Glutamatergic neuron (in vitro differentiated cells): ENCODE measurements at regions not wholly inside any gene's neighbourhood (a gene's known extent, or its start where the extent isn't known, plus 50 kb on each side); places are given as distances from the start of the nearest gene placed in this dataset.

Source experiments
- DNase-seq: peaks from one replicate; pipeline ENCODE4 v3.0.0; 2022
- H3K27ac Mint-ChIP-seq: one replicate; pipeline ENCODE4 v1.8.0; 2020; ENCODE audit warnings: mild to moderate bottlenecking, mixed read lengths, inconsistent platforms; ENCODE audit not compliant: unreplicated experiment
- H3K27me3 Mint-ChIP-seq: one replicate; pipeline ENCODE4 v1.8.0; 2020; ENCODE audit warnings: mild to moderate bottlenecking, moderate library complexity, mixed read lengths, inconsistent platforms; ENCODE audit not compliant: unreplicated experiment
- H3K36me3 Mint-ChIP-seq: one replicate; pipeline ENCODE4 v1.8.0; 2020; ENCODE audit warnings: mild to moderate bottlenecking, mixed read lengths, inconsistent platforms; ENCODE audit not compliant: unreplicated experiment
- H3K4me1 Mint-ChIP-seq: one replicate; pipeline ENCODE4 v1.8.0; 2020; ENCODE audit warnings: mild to moderate bottlenecking, low read depth, mixed read lengths, inconsistent platforms; ENCODE audit not compliant: unreplicated experiment
- H3K4me3 Mint-ChIP-seq: one replicate; pipeline ENCODE4 v1.8.0; 2020; ENCODE audit warnings: mild to moderate bottlenecking, mixed read lengths, inconsistent platforms; ENCODE audit not compliant: unreplicated experiment
- H3K9me3 Mint-ChIP-seq: one replicate; pipeline ENCODE4 v1.8.0; 2020; ENCODE audit warnings: mild to moderate bottlenecking, moderate library complexity, mixed read lengths, inconsistent platforms; ENCODE audit not compliant: unreplicated experiment
- TF ChIP-seq, protein P1 (sequence below): fragments of 200-600 bp; sonication (generic); IDR thresholded peaks from one replicate; pipeline ENCODE4 v1.5.0; 2021; ENCODE audit not compliant: partially characterized antibody, unreplicated experiment

GRCh38 chr9:86548220-86548619 is 194.0 kb upstream of the TUT7 start:
- TF ChIP-seq, protein P1, sequence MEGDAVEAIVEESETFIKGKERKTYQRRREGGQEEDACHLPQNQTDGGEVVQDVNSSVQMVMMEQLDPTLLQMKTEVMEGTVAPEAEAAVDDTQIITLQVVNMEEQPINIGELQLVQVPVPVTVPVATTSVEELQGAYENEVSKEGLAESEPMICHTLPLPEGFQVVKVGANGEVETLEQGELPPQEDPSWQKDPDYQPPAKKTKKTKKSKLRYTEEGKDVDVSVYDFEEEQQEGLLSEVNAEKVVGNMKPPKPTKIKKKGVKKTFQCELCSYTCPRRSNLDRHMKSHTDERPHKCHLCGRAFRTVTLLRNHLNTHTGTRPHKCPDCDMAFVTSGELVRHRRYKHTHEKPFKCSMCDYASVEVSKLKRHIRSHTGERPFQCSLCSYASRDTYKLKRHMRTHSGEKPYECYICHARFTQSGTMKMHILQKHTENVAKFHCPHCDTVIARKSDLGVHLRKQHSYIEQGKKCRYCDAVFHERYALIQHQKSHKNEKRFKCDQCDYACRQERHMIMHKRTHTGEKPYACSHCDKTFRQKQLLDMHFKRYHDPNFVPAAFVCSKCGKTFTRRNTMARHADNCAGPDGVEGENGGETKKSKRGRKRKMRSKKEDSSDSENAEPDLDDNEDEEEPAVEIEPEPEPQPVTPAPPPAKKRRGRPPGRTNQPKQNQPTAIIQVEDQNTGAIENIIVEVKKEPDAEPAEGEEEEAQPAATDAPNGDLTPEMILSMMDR = no peak
- Mint-ChIP-seq H3K27ac (no peak overlapping the region), H3K36me3 (peaks cover 11% of the 10 kb centered on the region), H3K4me1 (peaks cover 15% of the 10 kb centered on the region), H3K9me3 (no peaks in the 10 kb centered on the region), H3K4me3 (no peak overlapping the region), H3K27me3 (peaks cover 2% of the 10 kb centered on the region)
- no peak for DNase-seq

- Mint-ChIP-seq H3K27me3 (peaks cover 2% of the 10 kb centered on the region), H3K36me3 (peaks cover 7% of the 10 kb centered on the region), H3K9me3 (no peaks in the 10 kb centered on the region), H3K4me3 (no peak overlapping the region), H3K27ac (peak overlapping the region; percentile 6), H3K4me1 (peaks cover 15% of the 10 kb centered on the region)
- no peak for DNase-seq
- TF ChIP-seq, protein P1 = no peak
Observed at GRCh38 chr9:86547571-86547970, 193.4 kb upstream of the TUT7 start.

GRCh38 chr9:86546712-86547111 is 192.5 kb upstream of the TUT7 start:
- H3K4me1 Mint-ChIP-seq = peaks cover 15% of the 10 kb centered on the region
- H3K27me3 Mint-ChIP-seq = no peaks in the 10 kb centered on the region

GRCh38 chr9:86545090-86545489 is 190.9 kb upstream of the TUT7 start:
- TF ChIP-seq, protein P1 = no peak
- DNase-seq = no peak
- no peaks in the 10 kb centered on the region for H3K27me3 Mint-ChIP-seq
- peaks cover 5% of the 10 kb centered on the region for H3K36me3 Mint-ChIP-seq
- no peak overlapping the region for H3K4me3 Mint-ChIP-seq
- no peak overlapping the region for H3K27ac Mint-ChIP-seq
- H3K4me1 Mint-ChIP-seq = peaks cover 12% of the 10 kb centered on the region
- no peaks in the 10 kb centered on the region for H3K9me3 Mint-ChIP-seq

More at GRCh38 chr9:86546712-86547111, 192.5 kb upstream of the TUT7 start:
- peak overlapping the region; percentile 31 for H3K27ac Mint-ChIP-seq
- TF ChIP-seq, protein P1 = no peak
- H3K36me3 Mint-ChIP-seq = peaks cover 5% of the 10 kb centered on the region
- H3K9me3 Mint-ChIP-seq = no peaks in the 10 kb centered on the region
- peak overlapping the region; percentile 38 for H3K4me3 Mint-ChIP-seq
- DNase-seq = no peak

- H3K27me3 Mint-ChIP-seq = no peaks in the 10 kb centered on the region
- TF ChIP-seq, protein P1 = no peak
- H3K27ac Mint-ChIP-seq = no peak overlapping the region
- DNase-seq = no peak
- peaks cover 11% of the 10 kb centered on the region for H3K36me3 Mint-ChIP-seq
- no peak overlapping the region for H3K4me3 Mint-ChIP-seq
- H3K9me3 Mint-ChIP-seq = no peaks in the 10 kb centered on the region
- no peaks in the 10 kb centered on the region for H3K4me1 Mint-ChIP-seq
Observed at GRCh38 chr9:86541014-86541570, 186.9 kb upstream of the TUT7 start.
